HG03095 (cell line): ENCODE measurements at regions not wholly inside any gene's neighbourhood (a gene's known extent, or its start where the extent isn't known, plus 50 kb on each side); places are given as distances from the start of the nearest gene placed in this dataset.

ENCODE experiments used
- ATAC-seq: cut with Tn5 transposase; IDR thresholded peaks from one replicate; pipeline ENCODE4 v1.9.1; 2021; ENCODE audit warnings: moderate library complexity; ENCODE audit not compliant: unreplicated experiment

GRCh38 chr16:51556694-51557340 lies 405.7 kb upstream of the SALL1 start:
- ATAC-seq, result no peak

GRCh38 chr16:51553910-51554309 lies 402.8 kb upstream of the SALL1 start:
- no peak for ATAC-seq

GRCh38 chr16:51553314-51553713 lies 402.2 kb upstream of the SALL1 start:
- ATAC-seq, result no peak

- ATAC-seq, result no peak
Measured at GRCh38 chr16:51550800-51551347, 399.8 kb upstream of the SALL1 start.

GRCh38 chr16:51549836-51550235 lies 398.8 kb upstream of the SALL1 start:
- ATAC-seq, result no peak

GRCh38 chr16:51545951-51546350 lies 394.9 kb upstream of the SALL1 start:
- no peak for ATAC-seq

- no peak for ATAC-seq
Measured at GRCh38 chr16:51544851-51545467, 393.9 kb upstream of the SALL1 start.

- no peak for ATAC-seq
Measured at GRCh38 chr16:51543971-51544370, 392.9 kb upstream of the SALL1 start.

- no peak for ATAC-seq
Measured at GRCh38 chr16:51542981-51543815, 392.1 kb upstream of the SALL1 start.

GRCh38 chr16:51540259-51540658 lies 389.2 kb upstream of the SALL1 start:
- ATAC-seq, result no peak

GRCh38 chr16:51538707-51539498 lies 387.8 kb upstream of the SALL1 start:
- no peak for ATAC-seq

GRCh38 chr16:51535591-51535990 lies 384.5 kb upstream of the SALL1 start:
- no peak for ATAC-seq

GRCh38 chr16:51532551-51532950 lies 381.5 kb upstream of the SALL1 start:
- ATAC-seq, result no peak

- no peak for ATAC-seq
Measured at GRCh38 chr16:51531271-51531670, 380.2 kb upstream of the SALL1 start.

- no peak for ATAC-seq
Measured at GRCh38 chr16:51527349-51527748, 376.3 kb upstream of the SALL1 start.

GRCh38 chr16:51526621-51527020 lies 375.6 kb upstream of the SALL1 start:
- ATAC-seq, result no peak

GRCh38 chr16:51524555-51525373 lies 373.7 kb upstream of the SALL1 start:
- ATAC-seq, result no peak

GRCh38 chr16:51524070-51524469 lies 373.0 kb upstream of the SALL1 start:
- ATAC-seq, result no peak

GRCh38 chr16:51523400-51523799 lies 372.3 kb upstream of the SALL1 start:
- no peak for ATAC-seq

GRCh38 chr16:51522902-51523301 lies 371.8 kb upstream of the SALL1 start:
- no peak for ATAC-seq
